Gastroesophageal sphincter (tissue), 3 donors: ENCODE measurements at regions not wholly inside any gene's neighbourhood (a gene's known extent, or its start where the extent isn't known, plus 50 kb on each side); places are given as distances from the start of the nearest gene placed in this dataset.

ENCODE experiments used
- POLR2AphosphoS5 ChIP-seq: sonication (generic); formaldehyde crosslinking; IDR thresholded peaks from one replicate; pipeline ENCODE4 v1.6.1; 2017; ENCODE audit warnings: antibody characterized with exemption
- TF ChIP-seq, protein P1 (sequence below), 4 experiments: fragments of 200-600 bp in 2 of 4; fragments of 450-650 bp in 2 of 4; sonication (generic) in 1 of 4; IDR thresholded peaks; one replicate each; pipeline ENCODE4 v1.5.1; 2017 to 2019; ENCODE audit warnings: antibody characterized with exemption in 4 of 4, mild to moderate bottlenecking in 2 of 4, moderate library complexity in 2 of 4

DNA sequence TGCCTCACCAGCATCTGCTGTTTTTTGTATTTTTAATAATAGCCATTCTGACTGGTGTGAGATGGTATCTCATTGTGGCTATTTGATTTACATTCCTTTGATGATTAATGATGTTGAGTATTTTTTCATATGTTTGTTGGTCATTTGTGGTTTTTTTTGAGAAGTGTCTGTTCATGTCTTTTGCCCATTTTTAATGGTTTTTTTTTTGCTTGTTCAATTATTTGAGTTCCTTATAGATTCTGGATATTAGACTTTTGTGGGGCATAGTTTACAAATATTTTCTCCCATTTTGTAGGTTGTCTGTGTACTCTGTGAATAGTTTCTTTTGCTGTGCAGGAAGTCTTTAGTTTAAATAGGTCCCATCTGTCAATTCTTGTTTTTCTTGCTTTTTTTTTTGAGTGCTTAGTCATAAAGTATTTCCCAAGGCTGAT, 148.1 kb downstream of the NPR3 start:
- TF ChIP-seq POLR2AphosphoS5 = no peak
- TF ChIP-seq, protein P1, sequence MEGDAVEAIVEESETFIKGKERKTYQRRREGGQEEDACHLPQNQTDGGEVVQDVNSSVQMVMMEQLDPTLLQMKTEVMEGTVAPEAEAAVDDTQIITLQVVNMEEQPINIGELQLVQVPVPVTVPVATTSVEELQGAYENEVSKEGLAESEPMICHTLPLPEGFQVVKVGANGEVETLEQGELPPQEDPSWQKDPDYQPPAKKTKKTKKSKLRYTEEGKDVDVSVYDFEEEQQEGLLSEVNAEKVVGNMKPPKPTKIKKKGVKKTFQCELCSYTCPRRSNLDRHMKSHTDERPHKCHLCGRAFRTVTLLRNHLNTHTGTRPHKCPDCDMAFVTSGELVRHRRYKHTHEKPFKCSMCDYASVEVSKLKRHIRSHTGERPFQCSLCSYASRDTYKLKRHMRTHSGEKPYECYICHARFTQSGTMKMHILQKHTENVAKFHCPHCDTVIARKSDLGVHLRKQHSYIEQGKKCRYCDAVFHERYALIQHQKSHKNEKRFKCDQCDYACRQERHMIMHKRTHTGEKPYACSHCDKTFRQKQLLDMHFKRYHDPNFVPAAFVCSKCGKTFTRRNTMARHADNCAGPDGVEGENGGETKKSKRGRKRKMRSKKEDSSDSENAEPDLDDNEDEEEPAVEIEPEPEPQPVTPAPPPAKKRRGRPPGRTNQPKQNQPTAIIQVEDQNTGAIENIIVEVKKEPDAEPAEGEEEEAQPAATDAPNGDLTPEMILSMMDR (IDR thresholded peaks at IDR 0.05) = no peak
